T-helper 17 cell (primary cell): ENCODE measurements at regions not wholly inside any gene's neighbourhood (a gene's known extent, or its start where the extent isn't known, plus 50 kb on each side); places are given as distances from the start of the nearest gene placed in this dataset.

Experiments used
- ATAC-seq: fragments of 150-1000 bp; cut with Tn5 transposase; 2 replicates; pipeline ENCODE4 v1.10.0; 2021; ENCODE audit warnings: mild to moderate bottlenecking, moderate library complexity
- DNase-seq, 3 donors: peaks; one replicate each; pipeline versions ENCODE4 v3.0.0 to v3.0.0-alpha.2; 2020 to 2021
- H3K9me3 ChIP-seq: one replicate; pipeline ENCODE4 v1.7.0; 2013; ENCODE audit warnings: low read length, mild to moderate bottlenecking; ENCODE audit not compliant: control insufficient read depth, poor library complexity, severe bottlenecking
- H3K27ac Mint-ChIP-seq: one replicate; pipeline ENCODE4 v1.8.0; 2022; ENCODE audit warnings: mild to moderate bottlenecking, moderate library complexity, mixed read lengths
- H3K27me3 Mint-ChIP-seq: one replicate; pipeline ENCODE4 v1.8.0; 2022; ENCODE audit warnings: mixed read lengths
- H3K36me3 Mint-ChIP-seq: one replicate; pipeline ENCODE4 v1.8.0; 2022; ENCODE audit warnings: low read depth, mixed read lengths
- H3K4me1 Mint-ChIP-seq: one replicate; pipeline ENCODE4 v1.8.0; 2022; ENCODE audit warnings: mild to moderate bottlenecking, mixed read lengths
- H3K4me3 Mint-ChIP-seq: one replicate; pipeline ENCODE4 v1.8.0; 2022; ENCODE audit warnings: mild to moderate bottlenecking, moderate library complexity, mixed read lengths

DNA sequence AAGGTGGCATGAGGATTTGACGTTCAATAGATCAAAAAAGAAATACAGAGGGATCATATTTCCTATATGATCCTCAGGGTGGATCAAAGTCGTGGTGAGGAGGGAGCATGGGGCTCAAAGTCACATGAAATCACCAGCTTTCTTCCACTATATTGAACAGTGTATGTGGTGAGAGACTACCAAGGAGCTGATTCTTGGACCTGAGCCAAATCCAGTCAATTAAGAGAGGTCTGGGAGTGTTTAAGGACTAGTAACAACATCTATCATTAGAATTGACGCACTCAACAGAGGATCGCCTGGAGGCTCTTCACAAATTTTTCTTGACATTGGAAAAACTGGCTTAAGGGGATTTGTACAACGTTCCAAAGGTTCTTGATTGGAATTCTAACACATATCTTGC lies 267.7 kb upstream of the PROX1 start:
- Mint-ChIP-seq H3K4me3 (no peak overlapping the region), H3K27ac (no peak overlapping the region), H3K36me3 (no peaks in the 10 kb centered on the region), H3K27me3 (no peaks in the 10 kb centered on the region), H3K4me1 (no peaks in the 10 kb centered on the region)
- no peak for ATAC-seq
- H3K9me3 ChIP-seq, result no peaks in the 10 kb centered on the region
- DNase-seq, result no peak

DNA sequence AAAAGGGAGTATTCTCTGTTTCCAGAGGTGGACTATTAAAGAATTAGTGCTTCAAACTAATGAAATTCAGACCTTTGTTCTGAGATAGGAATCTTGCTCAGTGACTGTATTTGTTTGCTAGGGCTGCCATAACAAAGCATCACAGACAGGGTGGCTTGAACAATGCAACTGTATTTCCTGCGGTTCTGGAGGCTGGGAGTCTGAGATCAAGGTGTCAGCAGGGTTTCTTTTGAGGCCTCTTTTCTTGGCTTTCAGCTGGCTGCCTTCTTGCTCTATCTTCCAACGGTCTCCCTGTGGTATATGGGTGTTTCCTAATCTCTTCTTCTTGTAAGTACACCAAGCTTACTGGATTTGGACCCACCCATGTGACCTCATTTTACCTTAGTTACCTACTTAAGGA lies 264.6 kb upstream of the PROX1 start:
- Mint-ChIP-seq H3K27me3 (no peaks in the 10 kb centered on the region), H3K4me1 (no peaks in the 10 kb centered on the region)
- no peak for DNase-seq

GRCh38 chr1:213724640-213725536 lies 262.9 kb upstream of the PROX1 start:
- Mint-ChIP-seq H3K4me3 (no peak overlapping the region), H3K4me1 (no peaks in the 10 kb centered on the region), H3K27ac (no peak overlapping the region), H3K27me3 (no peaks in the 10 kb centered on the region), H3K36me3 (no peaks in the 10 kb centered on the region)
- H3K9me3 ChIP-seq, result no peaks in the 10 kb centered on the region
- DNase-seq, result no peak
- no peak for ATAC-seq

More for the DNA sequence above, 264.6 kb upstream of the PROX1 start:
- Mint-ChIP-seq H3K27ac (no peak overlapping the region), H3K36me3 (no peaks in the 10 kb centered on the region), H3K4me3 (no peak overlapping the region)
- no peak for ATAC-seq
- H3K9me3 ChIP-seq, result no peaks in the 10 kb centered on the region

DNA sequence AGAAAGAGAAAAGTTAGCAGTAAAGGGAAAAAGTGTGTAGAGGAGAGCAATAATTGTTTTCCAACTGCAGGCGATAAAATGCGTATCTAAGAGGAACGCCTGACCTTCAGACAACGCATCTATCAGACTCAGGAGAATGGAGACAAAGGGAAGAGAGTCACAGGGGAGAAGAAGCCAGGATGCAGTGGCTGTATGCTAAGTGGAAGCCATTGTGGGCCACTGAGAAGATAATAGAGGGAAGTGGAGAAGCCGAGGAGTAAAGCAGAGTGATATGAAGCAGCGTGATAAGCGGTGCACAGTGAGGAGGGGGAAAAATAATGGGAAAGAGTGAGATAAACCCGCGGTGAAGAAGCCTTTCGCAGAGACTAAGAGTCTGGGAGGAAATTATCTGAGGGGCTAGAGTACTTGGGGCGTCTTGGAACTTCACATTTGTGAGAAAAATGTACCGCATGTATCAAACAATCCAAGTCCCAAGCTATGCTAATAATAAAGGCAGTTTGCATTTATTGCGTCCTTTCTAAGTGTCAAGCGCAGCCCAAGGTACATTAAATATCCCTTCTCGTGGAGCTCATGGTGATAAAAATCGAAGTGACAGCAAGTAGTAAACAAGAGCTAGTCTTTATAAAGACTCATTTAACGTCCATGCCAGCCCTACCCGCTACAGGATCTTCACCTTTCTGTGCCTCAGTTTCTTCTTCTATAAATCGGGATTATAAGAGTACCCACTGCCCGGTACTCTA lies 259.8 kb upstream of the PROX1 start:
- H3K36me3 Mint-ChIP-seq, result no peaks in the 10 kb centered on the region
- ATAC-seq (no peak), DNase-seq (no peak)
- H3K27ac Mint-ChIP-seq, result no peak overlapping the region
- no peaks in the 10 kb centered on the region for H3K4me1 Mint-ChIP-seq
- H3K9me3 ChIP-seq, result no peaks in the 10 kb centered on the region
- H3K4me3 Mint-ChIP-seq, result no peak overlapping the region
- H3K27me3 Mint-ChIP-seq, result no peaks in the 10 kb centered on the region

DNA sequence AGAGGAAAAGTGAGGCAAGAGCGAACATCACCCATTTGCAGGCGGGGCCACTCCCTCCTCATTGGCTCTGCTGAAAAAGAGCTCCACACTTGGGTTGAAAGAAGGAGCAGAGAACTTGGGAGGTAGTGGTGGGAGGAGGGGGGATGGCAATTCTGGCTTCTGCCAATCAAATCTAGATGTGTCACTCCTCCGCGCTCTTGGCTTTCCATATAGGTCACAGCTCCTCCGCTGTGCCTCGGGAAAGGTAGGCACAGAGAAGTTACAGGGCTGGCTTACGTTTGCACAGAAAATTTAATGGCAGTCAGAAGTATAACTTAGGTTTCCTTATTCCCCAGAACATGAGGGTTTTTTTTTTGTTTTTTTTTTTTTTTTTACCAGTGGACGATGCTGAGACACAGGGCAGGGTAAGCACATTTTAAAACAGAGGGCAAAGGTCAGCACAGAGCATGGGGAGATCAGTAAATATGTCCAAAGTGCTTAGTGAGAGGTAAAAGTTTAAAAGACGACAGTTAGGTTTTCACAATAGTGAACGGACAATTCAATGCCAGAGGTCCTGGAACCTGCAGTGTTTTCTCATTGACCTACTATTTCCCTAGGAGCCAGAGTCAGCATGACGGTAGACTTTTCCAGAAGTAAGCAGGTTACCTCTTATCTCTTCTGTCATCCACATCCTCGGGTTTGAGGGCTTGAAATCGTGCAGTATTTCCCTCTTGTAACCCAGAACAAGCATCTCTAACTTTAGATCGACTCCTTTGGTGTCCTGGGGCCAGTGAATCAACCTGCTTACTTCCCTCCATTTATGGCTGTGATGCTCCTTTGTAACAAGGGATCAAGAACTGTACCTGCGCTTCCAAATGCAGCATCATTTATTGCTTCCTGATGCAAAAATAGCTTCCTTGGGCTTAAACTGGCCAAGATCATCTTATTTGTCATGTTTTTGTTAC lies 258.9 kb upstream of the PROX1 start:
- no peak for ATAC-seq
- H3K4me1 Mint-ChIP-seq, result no peaks in the 10 kb centered on the region
- H3K27ac Mint-ChIP-seq, result no peak overlapping the region

GRCh38 chr1:213733705-213734104 lies 254.1 kb upstream of the PROX1 start:
- DNase-seq (no peak), ATAC-seq (no peak)
- Mint-ChIP-seq H3K4me1 (no peaks in the 10 kb centered on the region), H3K36me3 (no peaks in the 10 kb centered on the region), H3K4me3 (no peak overlapping the region), H3K27me3 (no peaks in the 10 kb centered on the region), H3K27ac (no peak overlapping the region)
- H3K9me3 ChIP-seq, result no peaks in the 10 kb centered on the region

More for the DNA sequence above, 258.9 kb upstream of the PROX1 start:
- H3K9me3 ChIP-seq, result no peaks in the 10 kb centered on the region
- no peaks in the 10 kb centered on the region for H3K27me3 Mint-ChIP-seq
- no peaks in the 10 kb centered on the region for H3K36me3 Mint-ChIP-seq
- no peak overlapping the region for H3K4me3 Mint-ChIP-seq
- no peak for DNase-seq

GRCh38 chr1:213737398-213738035 lies 250.3 kb upstream of the PROX1 start:
- no peaks in the 10 kb centered on the region for H3K27me3 Mint-ChIP-seq
- no peaks in the 10 kb centered on the region for H3K36me3 Mint-ChIP-seq
- no peak overlapping the region for H3K27ac Mint-ChIP-seq
- no peaks in the 10 kb centered on the region for H3K9me3 ChIP-seq
- H3K4me1 Mint-ChIP-seq, result no peaks in the 10 kb centered on the region
- ATAC-seq (no peak), DNase-seq (no peak)
- H3K4me3 Mint-ChIP-seq, result no peak overlapping the region

- H3K9me3 ChIP-seq, result no peaks in the 10 kb centered on the region
- H3K4me1 Mint-ChIP-seq, result no peaks in the 10 kb centered on the region
- no peak overlapping the region for H3K27ac Mint-ChIP-seq
- H3K4me3 Mint-ChIP-seq, result no peak overlapping the region
- ATAC-seq (no peak), DNase-seq (no peak)
- no peaks in the 10 kb centered on the region for H3K27me3 Mint-ChIP-seq
- H3K36me3 Mint-ChIP-seq, result no peaks in the 10 kb centered on the region
Observed at GRCh38 chr1:213738658-213739057, 249.1 kb upstream of the PROX1 start.

GRCh38 chr1:213742992-213743391 lies 244.8 kb upstream of the PROX1 start:
- DNase-seq (no peak), ATAC-seq (no peak)
- Mint-ChIP-seq H3K4me3 (no peak overlapping the region), H3K4me1 (no peaks in the 10 kb centered on the region), H3K36me3 (no peaks in the 10 kb centered on the region), H3K27me3 (no peaks in the 10 kb centered on the region), H3K27ac (no peak overlapping the region)
- H3K9me3 ChIP-seq, result no peaks in the 10 kb centered on the region

GRCh38 chr1:213744780-213745179 lies 243.0 kb upstream of the PROX1 start:
- Mint-ChIP-seq H3K4me1 (no peaks in the 10 kb centered on the region), H3K27me3 (no peaks in the 10 kb centered on the region), H3K27ac (no peak overlapping the region), H3K36me3 (no peaks in the 10 kb centered on the region), H3K4me3 (no peak overlapping the region)
- ATAC-seq (no peak), DNase-seq (no peak)
- no peaks in the 10 kb centered on the region for H3K9me3 ChIP-seq

DNA sequence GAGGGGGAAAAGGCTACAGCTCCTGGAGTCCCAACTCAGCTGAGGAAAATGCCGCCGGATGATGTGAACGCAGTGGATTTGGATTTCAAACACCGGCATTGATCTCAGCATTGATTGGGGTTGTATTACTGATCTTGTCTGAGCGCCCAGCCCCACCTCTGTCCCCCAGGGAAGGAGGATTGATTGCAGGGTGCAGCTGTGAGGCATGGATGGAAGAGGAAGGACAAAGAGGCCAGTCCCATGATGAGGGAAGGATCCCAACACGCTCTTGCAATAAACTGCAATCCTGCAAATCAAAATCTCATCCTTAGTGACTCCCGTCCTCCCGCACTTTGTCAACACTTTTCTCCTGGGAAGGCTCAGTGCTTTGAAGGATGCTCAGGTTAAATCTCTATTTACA lies 242.3 kb upstream of the PROX1 start:
- Mint-ChIP-seq H3K4me1 (no peaks in the 10 kb centered on the region), H3K36me3 (no peaks in the 10 kb centered on the region), H3K4me3 (no peak overlapping the region), H3K27me3 (no peaks in the 10 kb centered on the region), H3K27ac (no peak overlapping the region)
- H3K9me3 ChIP-seq, result no peaks in the 10 kb centered on the region
- no peak for ATAC-seq
- no peak for DNase-seq

- no peak for DNase-seq
- H3K9me3 ChIP-seq, result no peaks in the 10 kb centered on the region
- Mint-ChIP-seq H3K27ac (no peak overlapping the region), H3K4me1 (no peaks in the 10 kb centered on the region), H3K4me3 (no peak overlapping the region), H3K36me3 (no peaks in the 10 kb centered on the region), H3K27me3 (no peaks in the 10 kb centered on the region)
- ATAC-seq, result no peak
Observed at GRCh38 chr1:213749558-213749957, 238.2 kb upstream of the PROX1 start.
